Upper lobe of left lung (tissue), 6 donors: ENCODE measurements at regions not wholly inside any gene's neighbourhood (a gene's known extent, or its start where the extent isn't known, plus 50 kb on each side); places are given as distances from the start of the nearest gene placed in this dataset.

Experiments used
- ATAC-seq, 2 donors: fragments of 200-7000 bp; cut with Tn5 transposase; one replicate each; pipeline ENCODE4 v1.9.1; 2022; ENCODE audit warnings: mild to moderate bottlenecking in 2 of 2, moderate library complexity in 2 of 2; ENCODE audit not compliant: low FRiP score in 2 of 2
- DNase-seq, 2 donors: peaks; one replicate each; pipeline ENCODE4 v3.0.0-alpha.2; 2019 to 2020
- H3K27ac ChIP-seq, 4 donors: fragments of 200-600 bp; sonication (generic); one replicate each; pipeline ENCODE4 v1.5.1; 2016 to 2019
- H3K27me3 ChIP-seq, 4 donors: fragments of 200-600 bp; sonication (generic); one replicate each; pipeline ENCODE4 v1.5.1; 2017 to 2019
- H3K36me3 ChIP-seq, 4 donors: fragments of 200-600 bp; sonication (generic); one replicate each; pipeline ENCODE4 v1.5.1; 2016 to 2019
- H3K4me1 ChIP-seq, 4 donors: fragments of 200-600 bp; sonication (generic); one replicate each; pipeline ENCODE4 v1.5.1; 2018 to 2019
- H3K4me3 ChIP-seq, 4 donors: fragments of 200-600 bp; sonication (generic); one replicate each; pipeline ENCODE4 v1.5.1; 2017 to 2019; ENCODE audit warnings: mild to moderate bottlenecking in 2 of 4, moderate library complexity in 1 of 4
- H3K9me3 ChIP-seq, 4 donors: fragments of 200-600 bp; sonication (generic); one replicate each; pipeline ENCODE4 v1.5.1; 2018 to 2019
- EP300 ChIP-seq, 4 donors: sonication (generic); formaldehyde crosslinking; IDR thresholded peaks; one replicate each; pipeline ENCODE4 v1.5.1; 2017; ENCODE audit warnings: antibody characterized with exemption in 4 of 4, control low read depth in 2 of 4
- POLR2A ChIP-seq, 4 donors: fragments of 450-650 bp; IDR thresholded peaks; one replicate each; pipeline ENCODE4 v1.5.1; 2016 to 2017; ENCODE audit warnings: antibody characterized with exemption in 4 of 4, mild to moderate bottlenecking in 2 of 4
- POLR2AphosphoS5 ChIP-seq, 2 donors: sonication (generic); formaldehyde crosslinking; IDR thresholded peaks; one replicate each; pipeline ENCODE4 v1.5.1; 2017; ENCODE audit warnings: antibody characterized with exemption in 2 of 2
- WGBS, 2 donors: methylation state at CpG; one replicate each; pipeline ENCODE4 v1.1.5; 2017 to 2018; 5-methylcytosine and 5-hydroxymethylcytosine counted together
- TF ChIP-seq, protein P1 (sequence below), 6 experiments: fragments of 450-650 bp in 4 of 6; fragments of 200-600 bp in 2 of 6; sonication (generic) in 2 of 6; IDR thresholded peaks; one replicate each; pipeline ENCODE4 v1.5.1; 2016 to 2019; ENCODE audit warnings: antibody characterized with exemption in 6 of 6
- donor health status: DM: no; HTN: no; CAD: no; lungs with moderate emphysema.
- donor health status: DM: no; HTN: yes; CAD: no; lungs with severe emphysema.

DNA sequence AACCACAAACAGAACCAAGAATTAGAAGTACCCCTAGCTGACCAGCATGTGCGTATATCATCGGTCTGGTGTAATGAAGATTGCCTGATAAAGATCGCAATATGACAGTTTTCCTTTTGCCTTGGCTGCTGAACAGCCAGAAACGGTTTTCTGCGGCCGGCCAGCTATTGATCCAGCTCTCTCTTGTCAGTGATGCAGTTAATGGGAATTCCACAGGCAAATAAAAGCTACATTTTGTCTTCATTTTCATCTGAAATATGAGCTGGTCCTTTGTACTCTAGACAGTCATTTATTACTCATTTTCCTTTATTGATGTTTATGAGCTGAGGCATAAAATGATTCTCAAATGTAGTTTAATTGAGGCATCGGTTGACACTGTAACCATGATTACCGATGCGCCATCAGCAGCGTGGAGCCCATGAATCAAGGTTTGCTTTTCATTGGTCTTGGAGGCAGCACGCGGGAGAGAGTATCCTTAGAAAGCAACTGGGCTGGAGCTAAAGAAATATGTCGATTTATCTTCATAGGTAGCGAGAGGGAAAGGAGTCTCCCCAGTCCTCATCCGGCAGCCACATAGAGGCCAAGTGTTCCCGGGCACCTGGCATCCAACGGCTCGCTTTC, 535.2 kb downstream of the GALR1 start:
- 92 to 94% methylated on average over 18 of the region's 18 CpGs for WGBS, 2 donors
- H3K36me3 ChIP-seq = no peaks in the 10 kb centered on the region
- H3K27me3 ChIP-seq = no peaks in the 10 kb centered on the region
- H3K9me3 ChIP-seq = no peaks in the 10 kb centered on the region
- no peak overlapping the region for H3K4me3 ChIP-seq
- no peak for ATAC-seq
- TF ChIP-seq POLR2A (IDR thresholded peaks at IDR 0.05) (no peak), EP300 (IDR thresholded peaks at IDR 0.05) (no peak)
- TF ChIP-seq, protein P1, sequence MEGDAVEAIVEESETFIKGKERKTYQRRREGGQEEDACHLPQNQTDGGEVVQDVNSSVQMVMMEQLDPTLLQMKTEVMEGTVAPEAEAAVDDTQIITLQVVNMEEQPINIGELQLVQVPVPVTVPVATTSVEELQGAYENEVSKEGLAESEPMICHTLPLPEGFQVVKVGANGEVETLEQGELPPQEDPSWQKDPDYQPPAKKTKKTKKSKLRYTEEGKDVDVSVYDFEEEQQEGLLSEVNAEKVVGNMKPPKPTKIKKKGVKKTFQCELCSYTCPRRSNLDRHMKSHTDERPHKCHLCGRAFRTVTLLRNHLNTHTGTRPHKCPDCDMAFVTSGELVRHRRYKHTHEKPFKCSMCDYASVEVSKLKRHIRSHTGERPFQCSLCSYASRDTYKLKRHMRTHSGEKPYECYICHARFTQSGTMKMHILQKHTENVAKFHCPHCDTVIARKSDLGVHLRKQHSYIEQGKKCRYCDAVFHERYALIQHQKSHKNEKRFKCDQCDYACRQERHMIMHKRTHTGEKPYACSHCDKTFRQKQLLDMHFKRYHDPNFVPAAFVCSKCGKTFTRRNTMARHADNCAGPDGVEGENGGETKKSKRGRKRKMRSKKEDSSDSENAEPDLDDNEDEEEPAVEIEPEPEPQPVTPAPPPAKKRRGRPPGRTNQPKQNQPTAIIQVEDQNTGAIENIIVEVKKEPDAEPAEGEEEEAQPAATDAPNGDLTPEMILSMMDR (IDR thresholded peaks at IDR 0.05) = no peak
- no peaks in the 10 kb centered on the region for H3K4me1 ChIP-seq
- DNase-seq = no peak
- H3K27ac ChIP-seq = no peak overlapping the region

- no peak for ATAC-seq
- H3K4me1 ChIP-seq = no peaks in the 10 kb centered on the region
- 77 to 87% methylated on average over 7 of the region's 7 CpGs for WGBS, 2 donors
- no peaks in the 10 kb centered on the region for H3K36me3 ChIP-seq
- H3K9me3 ChIP-seq = no peaks in the 10 kb centered on the region
- no peak overlapping the region for H3K4me3 ChIP-seq
- no peak for DNase-seq
- no peak for TF ChIP-seq POLR2AphosphoS5 (IDR thresholded peaks at IDR 0.05)
- no peak for TF ChIP-seq EP300 (IDR thresholded peaks at IDR 0.05)
- no peak for TF ChIP-seq POLR2A (IDR thresholded peaks at IDR 0.05)
- TF ChIP-seq, protein P1 (IDR thresholded peaks at IDR 0.05) = no peak
- no peak overlapping the region for H3K27ac ChIP-seq
- H3K27me3 ChIP-seq = no peaks in the 10 kb centered on the region
These were observed 535.8 kb downstream of the GALR1 start for GRCh38 chr18:77785415-77785975.

- Histone ChIP-seq H3K27ac (no peak overlapping the region), H3K9me3 (no peaks in the 10 kb centered on the region), H3K4me3 (no peak overlapping the region), H3K36me3 (no peaks in the 10 kb centered on the region), H3K4me1 (no peaks in the 10 kb centered on the region), H3K27me3 (no peaks in the 10 kb centered on the region)
- TF ChIP-seq POLR2A (IDR thresholded peaks at IDR 0.05) (no peak), POLR2AphosphoS5 (IDR thresholded peaks at IDR 0.05) (no peak), EP300 (IDR thresholded peaks at IDR 0.05) (no peak)
- TF ChIP-seq, protein P1 (IDR thresholded peaks at IDR 0.05) = no peak
- DNase-seq = no peak
- WGBS, 2 donors = 78 to 79% methylated on average over 3 of the region's 3 CpGs
- ATAC-seq = no peak
These were observed 553.4 kb downstream of the GALR1 start for GRCh38 chr18:77803024-77803423.

GRCh38 chr18:77804382-77804781, 554.7 kb downstream of the GALR1 start:
- Histone ChIP-seq H3K36me3 (no peaks in the 10 kb centered on the region), H3K27me3 (no peaks in the 10 kb centered on the region), H3K4me3 (no peak overlapping the region), H3K27ac (no peak overlapping the region), H3K4me1 (no peaks in the 10 kb centered on the region), H3K9me3 (no peaks in the 10 kb centered on the region)
- WGBS, 2 donors = 50 to 54% methylated on average over 2 of the region's 2 CpGs
- no peak for DNase-seq
- no peak for ATAC-seq
- TF ChIP-seq POLR2A (IDR thresholded peaks at IDR 0.05) = no peak
- no peak for TF ChIP-seq POLR2AphosphoS5 (IDR thresholded peaks at IDR 0.05)
- TF ChIP-seq, protein P1 (IDR thresholded peaks at IDR 0.05) = no peak
- TF ChIP-seq EP300 (IDR thresholded peaks at IDR 0.05) = no peak

DNA sequence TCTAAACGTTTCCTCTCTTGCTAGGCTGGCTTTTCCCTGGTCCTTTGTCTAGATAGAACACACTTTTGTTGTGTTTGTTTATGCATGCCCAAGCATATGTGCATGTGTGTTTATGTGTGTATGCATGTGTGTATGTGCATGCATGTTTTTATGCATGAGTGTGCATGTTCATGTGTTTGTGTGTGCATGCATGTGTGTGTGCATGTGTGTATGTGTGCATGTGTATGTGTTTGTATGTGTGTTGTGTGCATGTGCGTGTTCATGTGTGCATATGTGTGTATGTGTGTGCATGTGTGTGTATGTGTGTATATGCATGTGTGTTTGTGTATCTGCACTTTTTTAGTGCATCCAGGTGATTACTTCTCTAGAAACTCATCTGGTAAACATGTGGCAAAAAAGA, 558.0 kb downstream of the GALR1 start:
- Histone ChIP-seq H3K4me1 (peaks cover 0 to 4% (median 0%) of the 10 kb centered on the region in 4 donors), H3K27me3 (no peaks in the 10 kb centered on the region), H3K9me3 (no peaks in the 10 kb centered on the region), H3K36me3 (no peaks in the 10 kb centered on the region), H3K27ac (no peak overlapping the region), H3K4me3 (no peak overlapping the region)
- ATAC-seq (no peak), DNase-seq (no peak)
- 82 to 83% methylated on average over 2 of the region's 2 CpGs for WGBS, 2 donors
- TF ChIP-seq POLR2AphosphoS5 (IDR thresholded peaks at IDR 0.05) (no peak), POLR2A (IDR thresholded peaks at IDR 0.05) (no peak), EP300 (IDR thresholded peaks at IDR 0.05) (no peak)
- TF ChIP-seq, protein P1 (IDR thresholded peaks at IDR 0.05) = no peak
